Liver (tissue), 8 donors: ENCODE measurements at regions not wholly inside any gene's neighbourhood (a gene's known extent, or its start where the extent isn't known, plus 50 kb on each side); places are given as distances from the start of the nearest gene placed in this dataset.

Experiments
- DNase-seq: peaks from one replicate; pipeline ENCODE4 v3.0.0-alpha.2; 2017; ENCODE audit warnings: low spot score
- H3K27ac ChIP-seq, 2 donors: one replicate each; pipeline ENCODE4 v1.7.0; 2013; ENCODE audit warnings: inconsistent platforms in 2 of 2, low read length in 2 of 2, control low read depth in 1 of 2, low read depth in 1 of 2, mild to moderate bottlenecking in 1 of 2
- H3K27me3 ChIP-seq, 4 donors: one replicate each; pipeline versions ENCODE4 v1.6.1 to v1.7.0; 2013; ENCODE audit warnings: low read length in 3 of 4, inconsistent platforms in 1 of 4, mild to moderate bottlenecking in 1 of 4, moderate library complexity in 1 of 4; ENCODE audit not compliant: control insufficient read depth in 4 of 4, insufficient read depth in 4 of 4
- H3K36me3 ChIP-seq, 4 donors: one replicate each; pipeline versions ENCODE4 v1.6.1 to v1.7.0; 2013; ENCODE audit warnings: low read length in 3 of 4, mild to moderate bottlenecking in 3 of 4, low read depth in 1 of 4, moderate library complexity in 1 of 4; ENCODE audit not compliant: control insufficient read depth in 4 of 4, insufficient read depth in 3 of 4
- H3K4me1 ChIP-seq, 4 donors: one replicate each; pipeline versions ENCODE4 v1.6.1 to v1.7.0; 2013; ENCODE audit warnings: low read length in 3 of 4, mild to moderate bottlenecking in 3 of 4, moderate library complexity in 1 of 4; ENCODE audit not compliant: control insufficient read depth in 4 of 4, insufficient read depth in 4 of 4
- H3K4me3 ChIP-seq, 3 donors: one replicate each; pipeline versions ENCODE4 v1.6.1 to v1.7.0; 2013; ENCODE audit warnings: low read length in 3 of 3, control low read depth in 1 of 3, low read depth in 1 of 3, mild to moderate bottlenecking in 1 of 3
- H3K9ac ChIP-seq, 2 donors: one replicate each; pipeline ENCODE4 v1.7.0; 2013; ENCODE audit warnings: low read length in 2 of 2, mild to moderate bottlenecking in 2 of 2, moderate library complexity in 2 of 2, control low read depth in 1 of 2, low read depth in 1 of 2
- H3K9me3 ChIP-seq, 4 donors: one replicate each; pipeline versions ENCODE4 v1.6.1 to v1.7.0; 2013; ENCODE audit warnings: low read length in 3 of 4; ENCODE audit not compliant: control insufficient read depth in 4 of 4
- EGR1 ChIP-seq, 2 donors: IDR thresholded peaks; 2 replicates each; pipeline ENCODE4 v1.6.1; 2016 to 2018; ENCODE audit warnings: antibody characterized with exemption in 2 of 2, low read depth in 2 of 2
- FOXA1 ChIP-seq: IDR thresholded peaks from 2 replicates; pipeline ENCODE4 v1.6.1; 2016; ENCODE audit warnings: antibody characterized with exemption
- FOXA2 ChIP-seq: IDR thresholded peaks from 2 replicates; pipeline ENCODE4 v1.6.1; 2016; ENCODE audit warnings: antibody characterized with exemption
- GABPA ChIP-seq, 2 donors: IDR thresholded peaks in 1 of 2; conservative IDR thresholded peaks in 1 of 2; 2 replicates each; pipeline ENCODE4 v1.6.1; 2016; ENCODE audit warnings: antibody characterized with exemption in 2 of 2, mild to moderate bottlenecking in 1 of 2, moderate library complexity in 1 of 2
- HNF4A ChIP-seq, 2 donors: conservative IDR thresholded peaks; 2 replicates each; pipeline ENCODE4 v1.6.1; 2016; ENCODE audit warnings: antibody characterized with exemption in 2 of 2, mild to moderate bottlenecking in 2 of 2
- HNF4G ChIP-seq: IDR thresholded peaks from 2 replicates; pipeline ENCODE4 v1.6.1; 2016; ENCODE audit warnings: antibody characterized with exemption
- JUND ChIP-seq, 2 donors: IDR thresholded peaks; 2 replicates each; pipeline ENCODE4 v1.6.1; 2016; ENCODE audit warnings: antibody characterized with exemption in 2 of 2
- NR2F2 ChIP-seq: IDR thresholded peaks from 2 replicates; pipeline ENCODE4 v1.6.1; 2016; ENCODE audit warnings: antibody characterized with exemption
- RAD21 ChIP-seq, 2 donors: IDR thresholded peaks; 2 replicates each; pipeline ENCODE4 v1.6.1; 2016; ENCODE audit warnings: antibody characterized with exemption in 2 of 2, mild to moderate bottlenecking in 2 of 2
- RXRA ChIP-seq, 2 donors: IDR thresholded peaks; 2 replicates each; pipeline ENCODE4 v1.6.1; 2017 to 2018; ENCODE audit warnings: antibody characterized with exemption in 2 of 2, mild to moderate bottlenecking in 1 of 2
- TAF1 ChIP-seq: conservative IDR thresholded peaks from 2 replicates; pipeline ENCODE4 v1.6.1; 2016; ENCODE audit warnings: antibody characterized with exemption, mild to moderate bottlenecking
- YY1 ChIP-seq: IDR thresholded peaks from 2 replicates; pipeline ENCODE4 v1.6.1; 2016; ENCODE audit warnings: antibody characterized with exemption, mild to moderate bottlenecking
- WGBS: extraction: QIAGEN DNeasy Blood & Tissue Kit; methylation state at CpG from one replicate; pipeline ENCODE4 v1.1.7; 2013; 5-methylcytosine and 5-hydroxymethylcytosine counted together
- TF ChIP-seq, protein P1 (sequence below): IDR thresholded peaks from 2 replicates; pipeline ENCODE4 v1.6.1; 2016; ENCODE audit warnings: antibody characterized with exemption
- TF ChIP-seq, protein P2 (sequence below): IDR thresholded peaks from 2 replicates; pipeline ENCODE4 v1.6.1; 2016; ENCODE audit warnings: antibody characterized with exemption
- TF ChIP-seq, protein P3 (sequence below): IDR thresholded peaks from 2 replicates; pipeline ENCODE4 v1.6.1; 2016; ENCODE audit warnings: antibody characterized with exemption
- TF ChIP-seq, protein P4 (sequence below): fragments of 150-350 bp; IDR thresholded peaks from 2 replicates; pipeline ENCODE4 v1.5.1; 2017; ENCODE audit warnings: improper control_type of control experiment, low read depth, low read length; ENCODE audit not compliant: missing input control
- donor health status: healthy.
- donor health status: healthy.
- donor health status: healthy.
- donor health status: healthy.
- donor health status: healthy.

DNA sequence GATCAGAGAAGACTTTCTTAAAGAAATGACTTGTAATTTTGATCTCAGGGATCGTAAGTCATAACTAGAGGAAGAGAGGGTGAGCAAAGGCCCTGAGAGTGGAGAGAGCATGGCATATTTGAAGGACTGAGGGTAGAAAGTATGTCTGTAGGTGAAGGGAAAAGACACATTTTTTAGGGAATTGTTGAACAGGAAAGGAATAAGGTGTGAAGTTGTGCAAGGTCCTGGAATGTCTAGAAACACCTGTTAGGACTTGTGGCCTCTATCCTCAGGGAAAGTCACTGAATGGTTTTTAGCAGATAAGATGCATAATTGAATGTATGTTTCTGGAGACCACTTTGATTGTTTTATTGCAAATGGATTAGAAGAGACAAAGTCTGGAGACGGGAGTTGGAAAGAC lies 62.5 kb upstream of the ACTR3 start:
- TF ChIP-seq, protein P1, sequence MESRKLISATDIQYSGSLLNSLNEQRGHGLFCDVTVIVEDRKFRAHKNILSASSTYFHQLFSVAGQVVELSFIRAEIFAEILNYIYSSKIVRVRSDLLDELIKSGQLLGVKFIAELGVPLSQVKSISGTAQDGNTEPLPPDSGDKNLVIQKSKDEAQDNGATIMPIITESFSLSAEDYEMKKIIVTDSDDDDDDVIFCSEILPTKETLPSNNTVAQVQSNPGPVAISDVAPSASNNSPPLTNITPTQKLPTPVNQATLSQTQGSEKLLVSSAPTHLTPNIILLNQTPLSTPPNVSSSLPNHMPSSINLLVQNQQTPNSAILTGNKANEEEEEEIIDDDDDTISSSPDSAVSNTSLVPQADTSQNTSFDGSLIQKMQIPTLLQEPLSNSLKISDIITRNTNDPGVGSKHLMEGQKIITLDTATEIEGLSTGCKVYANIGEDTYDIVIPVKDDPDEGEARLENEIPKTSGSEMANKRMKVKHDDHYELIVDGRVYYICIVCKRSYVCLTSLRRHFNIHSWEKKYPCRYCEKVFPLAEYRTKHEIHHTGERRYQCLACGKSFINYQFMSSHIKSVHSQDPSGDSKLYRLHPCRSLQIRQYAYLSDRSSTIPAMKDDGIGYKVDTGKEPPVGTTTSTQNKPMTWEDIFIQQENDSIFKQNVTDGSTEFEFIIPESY, result no peak
- no peak for TF ChIP-seq NR2F2
- TF ChIP-seq JUND (IDR thresholded peaks at IDR 0.05), result no peak
- TF ChIP-seq RAD21 (IDR thresholded peaks at IDR 0.05), result no peak
- TF ChIP-seq GABPA (IDR thresholded peaks at IDR 0.05 in 1 of 2, conservative IDR thresholded peaks at IDR 0.05 in 1 of 2), result no peak
- TF ChIP-seq TAF1, result no peak
- TF ChIP-seq, protein P2, sequence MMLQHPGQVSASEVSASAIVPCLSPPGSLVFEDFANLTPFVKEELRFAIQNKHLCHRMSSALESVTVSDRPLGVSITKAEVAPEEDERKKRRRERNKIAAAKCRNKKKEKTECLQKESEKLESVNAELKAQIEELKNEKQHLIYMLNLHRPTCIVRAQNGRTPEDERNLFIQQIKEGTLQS, result no peak
- TF ChIP-seq, protein P3, sequence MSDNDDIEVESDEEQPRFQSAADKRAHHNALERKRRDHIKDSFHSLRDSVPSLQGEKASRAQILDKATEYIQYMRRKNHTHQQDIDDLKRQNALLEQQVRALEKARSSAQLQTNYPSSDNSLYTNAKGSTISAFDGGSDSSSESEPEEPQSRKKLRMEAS, result no peak
- TF ChIP-seq YY1, result no peak
- TF ChIP-seq HNF4A (conservative IDR thresholded peaks at IDR 0.05), result no peak
- TF ChIP-seq HNF4G, result no peak
- TF ChIP-seq RXRA (IDR thresholded peaks at IDR 0.05), result no peak
- TF ChIP-seq, protein P4, sequence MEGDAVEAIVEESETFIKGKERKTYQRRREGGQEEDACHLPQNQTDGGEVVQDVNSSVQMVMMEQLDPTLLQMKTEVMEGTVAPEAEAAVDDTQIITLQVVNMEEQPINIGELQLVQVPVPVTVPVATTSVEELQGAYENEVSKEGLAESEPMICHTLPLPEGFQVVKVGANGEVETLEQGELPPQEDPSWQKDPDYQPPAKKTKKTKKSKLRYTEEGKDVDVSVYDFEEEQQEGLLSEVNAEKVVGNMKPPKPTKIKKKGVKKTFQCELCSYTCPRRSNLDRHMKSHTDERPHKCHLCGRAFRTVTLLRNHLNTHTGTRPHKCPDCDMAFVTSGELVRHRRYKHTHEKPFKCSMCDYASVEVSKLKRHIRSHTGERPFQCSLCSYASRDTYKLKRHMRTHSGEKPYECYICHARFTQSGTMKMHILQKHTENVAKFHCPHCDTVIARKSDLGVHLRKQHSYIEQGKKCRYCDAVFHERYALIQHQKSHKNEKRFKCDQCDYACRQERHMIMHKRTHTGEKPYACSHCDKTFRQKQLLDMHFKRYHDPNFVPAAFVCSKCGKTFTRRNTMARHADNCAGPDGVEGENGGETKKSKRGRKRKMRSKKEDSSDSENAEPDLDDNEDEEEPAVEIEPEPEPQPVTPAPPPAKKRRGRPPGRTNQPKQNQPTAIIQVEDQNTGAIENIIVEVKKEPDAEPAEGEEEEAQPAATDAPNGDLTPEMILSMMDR, result no peak
- no peaks in the 10 kb centered on the region for H3K9me3 ChIP-seq
- no peaks in the 10 kb centered on the region for H3K4me1 ChIP-seq
- no peak overlapping the region for H3K4me3 ChIP-seq
- H3K9ac ChIP-seq, result no peak overlapping the region
- H3K27ac ChIP-seq, result no peak overlapping the region
- no peak for DNase-seq
- no peaks in the 10 kb centered on the region for H3K27me3 ChIP-seq
- WGBS, result 93% methylated on average over 2 of the region's 2 CpGs
- no peaks in the 10 kb centered on the region for H3K36me3 ChIP-seq

DNA sequence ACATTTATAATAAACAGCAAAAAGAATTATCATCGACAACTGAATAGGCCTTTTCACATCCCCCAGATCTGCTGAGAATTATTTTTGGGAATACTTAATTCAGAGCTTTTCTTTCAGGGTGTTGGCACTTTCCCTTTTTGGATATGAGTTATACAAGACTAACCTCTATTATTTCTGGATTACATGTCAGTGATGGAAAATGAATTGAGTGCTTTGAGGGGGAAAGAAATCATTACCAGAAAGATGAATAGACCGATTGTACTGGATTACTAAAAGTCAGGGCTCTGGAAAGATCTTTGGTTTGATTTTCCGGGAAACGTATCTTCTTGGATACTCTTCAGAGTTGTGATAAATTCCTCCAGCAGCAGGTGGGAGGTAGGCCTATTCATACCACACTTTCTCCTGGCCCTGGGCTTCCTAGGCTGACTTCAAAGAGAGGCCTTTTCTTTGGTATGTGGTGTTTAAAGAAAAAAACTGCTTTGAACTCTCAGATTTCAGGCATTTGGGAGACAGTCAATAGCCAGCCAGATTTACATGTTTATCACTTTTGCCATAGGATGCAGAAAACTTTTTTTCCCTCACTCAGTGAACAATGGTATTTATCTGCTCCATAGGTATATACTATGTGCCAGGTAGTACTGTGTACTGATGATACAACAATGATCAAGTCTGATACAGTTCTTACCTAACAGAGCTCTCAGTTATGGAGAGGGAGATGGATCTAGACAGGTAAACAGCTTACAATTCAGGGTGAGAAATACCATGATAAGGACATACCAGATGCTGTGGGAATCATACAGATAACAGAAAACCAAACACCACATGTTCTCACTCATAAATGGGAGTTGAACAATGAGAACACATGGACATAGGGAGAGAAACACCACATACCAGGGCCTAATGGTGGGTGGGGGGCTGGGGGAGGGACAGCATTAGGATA lies 63.3 kb upstream of the ACTR3 start:
- no peak overlapping the region for H3K27ac ChIP-seq
- no peaks in the 10 kb centered on the region for H3K36me3 ChIP-seq
- H3K9me3 ChIP-seq, result no peaks in the 10 kb centered on the region
- no peaks in the 10 kb centered on the region for H3K4me1 ChIP-seq
- 86% methylated on average over 4 of the region's 4 CpGs for whole genome bisulfite sequencing
- H3K9ac ChIP-seq, result no peak overlapping the region
- no peak for DNase-seq
- no peaks in the 10 kb centered on the region for H3K27me3 ChIP-seq
- TF ChIP-seq YY1 (no peak), FOXA1 (no peak), RAD21 (IDR thresholded peaks at IDR 0.05) (no peak), GABPA (IDR thresholded peaks at IDR 0.05 in 1 of 2, conservative IDR thresholded peaks at IDR 0.05 in 1 of 2) (no peak), FOXA2 (no peak), RXRA (IDR thresholded peaks at IDR 0.05) (no peak), HNF4G (no peak), EGR1 (IDR thresholded peaks at IDR 0.05; ENCODE audit: low read depth in 2 of 2) (no peak), HNF4A (conservative IDR thresholded peaks at IDR 0.05) (no peak), JUND (IDR thresholded peaks at IDR 0.05) (no peak)
- TF ChIP-seq, protein P4, result no peak
- TF ChIP-seq, protein P2, result no peak
- TF ChIP-seq, protein P3, result no peak
- H3K4me3 ChIP-seq, result no peak overlapping the region
